T-cell (primary cell): ENCODE measurements at regions not wholly inside any gene's neighbourhood (a gene's known extent, or its start where the extent isn't known, plus 50 kb on each side); places are given as distances from the start of the nearest gene placed in this dataset.

Source experiments
- ATAC-seq, 4 experiments: fragments of 200-7000 bp in 3 of 4; fragments of 150-1000 bp in 1 of 4; cut with Tn5 transposase; replicated peaks in 1 of 4; 1 replicate in 3 of 4; 2 replicates in 1 of 4; pipeline ENCODE4 v1.10.0; 2021; ENCODE audit warnings: moderate library complexity in 3 of 4, mild to moderate bottlenecking in 2 of 4, moderate number of reproducible peaks in 1 of 4
- CTCF ChIA-PET, 2 donors: fragments of 300-600 bp; sonication (Branson Sonifier 250); formaldehyde crosslinking; loops; one replicate each; lab custom pipeline; 2022; ENCODE audit warnings: antibody characterized with exemption in 2 of 2; lab: Charles Lee
- POLR2A ChIA-PET, 2 donors: fragments of 300-600 bp; sonication (Branson Sonifier 250); formaldehyde crosslinking; loops; one replicate each; lab custom pipeline; 2022; ENCODE audit warnings: antibody characterized with exemption in 2 of 2; lab: Charles Lee
- DNase-seq, 35 experiments: peaks; one replicate each; pipeline versions ENCODE4 v3.0.0 to v3.0.0-alpha.2; 2013 to 2023
- H3K27ac ChIP-seq: one replicate; pipeline ENCODE4 v1.5.1; 2013; ENCODE audit warnings: low read length
- H3K27me3 ChIP-seq, 2 experiments: replicated peaks in 1 of 2; 1 replicate in 1 of 2; 2 replicates in 1 of 2; pipeline versions ENCODE4 v1.6.1 to v1.7.0; 2013; ENCODE audit warnings: low read length in 1 of 2, mixed read lengths in 1 of 2; ENCODE audit not compliant: control insufficient read depth in 2 of 2, insufficient read depth in 2 of 2; ENCODE audit errors: extremely low read depth in 1 of 2
- H3K36me3 ChIP-seq, 2 donors: 1 replicate in 1 of 2; 2 replicates in 1 of 2; pipeline versions ENCODE4 v1.6.1 to v1.7.0; 2013; ENCODE audit warnings: low read length in 1 of 2; ENCODE audit not compliant: control insufficient read depth in 2 of 2, insufficient read depth in 1 of 2; ENCODE audit errors: extremely low read depth in 1 of 2
- H3K4me1 ChIP-seq, 2 experiments: 1 replicate in 1 of 2; 2 replicates in 1 of 2; pipeline versions ENCODE4 v1.6.1 to v1.7.0; 2013; ENCODE audit warnings: low read length in 2 of 2, mixed read lengths in 1 of 2; ENCODE audit not compliant: insufficient read depth in 2 of 2, control insufficient read depth in 1 of 2; ENCODE audit errors: extremely low read depth in 1 of 2
- H3K4me3 ChIP-seq, 2 donors: 1 replicate in 1 of 2; 2 replicates in 1 of 2; pipeline versions ENCODE4 v1.5.1 to v1.7.0; 2013; ENCODE audit warnings: mild to moderate bottlenecking in 2 of 2, low read length in 1 of 2, moderate library complexity in 1 of 2; ENCODE audit not compliant: control insufficient read depth in 1 of 2; ENCODE audit errors: extremely low read depth in 1 of 2
- H3K9me3 ChIP-seq: 2 replicates; pipeline ENCODE4 v1.7.0; 2013
- H3K27ac Mint-ChIP-seq, 2 donors: one replicate each; pipeline ENCODE4 v1.8.0; 2020 to 2021; ENCODE audit warnings: mild to moderate bottlenecking in 2 of 2, mixed read lengths in 2 of 2
- H3K27me3 Mint-ChIP-seq, 2 donors: one replicate each; pipeline ENCODE4 v1.8.0; 2021 to 2022; ENCODE audit warnings: mixed read lengths in 2 of 2
- H3K36me3 Mint-ChIP-seq: one replicate; pipeline ENCODE4 v1.8.0; 2021; ENCODE audit warnings: mixed read lengths
- H3K4me1 Mint-ChIP-seq, 3 donors: one replicate each; pipeline ENCODE4 v1.8.0; 2020 to 2022; ENCODE audit warnings: mixed read lengths in 3 of 3, mild to moderate bottlenecking in 1 of 3
- H3K4me3 Mint-ChIP-seq, 3 donors: one replicate each; pipeline ENCODE4 v1.8.0; 2020 to 2022; ENCODE audit warnings: mild to moderate bottlenecking in 3 of 3, mixed read lengths in 3 of 3, moderate library complexity in 3 of 3
- H3K9me3 Mint-ChIP-seq, 3 donors: one replicate each; pipeline ENCODE4 v1.8.0; 2020 to 2022; ENCODE audit warnings: mixed read lengths in 3 of 3
- WGBS: methylation state at CpG from one replicate; pipeline ENCODE4 v1.1.5; 2013; ENCODE audit warnings: missing lambda C conversion rate; ENCODE audit not compliant: insufficient coverage; 5-methylcytosine and 5-hydroxymethylcytosine counted together

DNA sequence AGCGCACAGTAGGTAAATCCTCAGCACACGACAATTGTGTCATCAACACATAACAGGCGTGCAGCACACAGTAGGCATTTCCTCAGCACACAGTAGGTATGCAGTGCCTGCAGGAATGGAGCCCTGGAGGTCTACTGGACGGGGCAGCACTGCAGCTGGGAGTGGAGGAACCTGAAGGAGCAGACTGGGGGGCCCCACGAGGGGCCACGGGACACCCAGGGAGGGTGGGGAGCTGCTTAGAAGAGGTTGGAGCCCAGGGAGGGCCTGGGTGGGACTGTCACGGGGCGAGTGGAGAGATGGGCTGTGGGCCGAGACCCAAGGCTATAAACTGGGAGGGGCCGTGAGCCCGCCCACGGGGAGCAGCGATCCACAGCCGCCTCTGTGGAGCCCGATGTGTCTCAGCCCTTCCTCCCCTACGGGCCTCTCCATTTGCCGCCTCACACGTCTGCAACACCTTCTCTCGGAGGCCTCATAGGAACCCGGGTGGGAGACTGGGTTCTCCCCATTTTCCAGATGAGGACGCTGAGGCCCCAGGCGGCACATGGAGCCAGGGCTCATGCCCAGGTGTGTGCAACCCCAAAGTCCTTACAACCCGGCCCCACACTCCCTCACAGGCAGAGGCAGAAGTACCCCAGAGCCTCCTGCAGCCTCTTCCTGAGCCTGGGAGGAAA is 101.5 kb downstream of the MICALL2 start:
- no peak overlapping the region for H3K4me3 ChIP-seq
- DNase-seq (no peak), ATAC-seq (no peak)
- H3K27me3 Mint-ChIP-seq, result peaks cover 5 to 8% of the 10 kb centered on the region in 2 donors
- no peaks in the 10 kb centered on the region for H3K4me1 ChIP-seq
- H3K9me3 Mint-ChIP-seq, result no peaks in the 10 kb centered on the region
- WGBS, result 77% methylated on average over 21 of the region's 23 CpGs
- H3K9me3 ChIP-seq, result no peaks in the 10 kb centered on the region
- no peak overlapping the region for H3K27ac ChIP-seq
- POLR2A ChIA-PET, result no interaction called here
- no peaks in the 10 kb centered on the region for H3K4me1 Mint-ChIP-seq
- H3K27ac Mint-ChIP-seq, result no peak overlapping the region
- no peak overlapping the region for H3K4me3 Mint-ChIP-seq
- CTCF ChIA-PET, result no interaction called here
- H3K36me3 Mint-ChIP-seq, result no peaks in the 10 kb centered on the region
- H3K27me3 ChIP-seq, result peaks cover 0 to 32% of the 10 kb centered on the region in 2 experiments
- H3K36me3 ChIP-seq, result no peaks in the 10 kb centered on the region

DNA sequence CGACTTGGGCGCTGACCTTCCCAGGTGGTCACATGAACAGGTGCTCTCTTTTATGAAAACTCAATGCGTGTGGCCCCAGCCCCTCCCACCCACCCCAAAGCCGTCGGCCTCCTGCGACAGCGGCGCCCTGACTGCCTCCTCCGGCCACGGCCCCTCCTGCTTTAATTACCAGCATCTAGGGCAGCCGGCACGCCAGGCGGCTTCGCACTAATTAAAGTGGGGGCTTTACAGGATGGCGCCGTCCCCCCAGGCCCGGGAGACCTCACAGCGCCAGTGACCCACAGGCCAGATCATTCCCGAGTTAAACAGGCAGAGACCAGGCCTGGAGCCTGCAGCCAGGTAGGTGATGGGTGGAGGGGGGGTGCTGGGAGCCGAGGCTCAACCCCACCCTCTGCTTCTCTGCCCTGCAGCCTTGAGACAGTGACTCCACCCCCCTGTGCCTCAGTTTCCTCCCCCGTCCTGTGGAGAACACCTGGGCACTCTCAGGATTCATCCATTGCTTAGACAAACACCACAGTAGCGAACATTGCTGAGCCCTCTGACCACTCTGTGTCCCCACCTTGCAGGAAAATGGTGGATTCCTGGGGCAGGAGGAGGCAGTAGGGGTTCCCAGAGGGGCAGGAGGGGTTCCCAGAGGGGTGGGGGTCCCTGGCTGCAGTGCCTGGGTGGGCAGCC is 100.8 kb downstream of the MICALL2 start:
- no peak overlapping the region for H3K27ac Mint-ChIP-seq
- ATAC-seq, result no peak
- no peak overlapping the region for H3K27ac ChIP-seq
- H3K36me3 ChIP-seq, result no peaks in the 10 kb centered on the region
- H3K27me3 Mint-ChIP-seq, result peaks cover 5 to 8% of the 10 kb centered on the region in 2 donors
- H3K4me1 Mint-ChIP-seq, result no peaks in the 10 kb centered on the region
- no peaks in the 10 kb centered on the region for H3K4me1 ChIP-seq
- WGBS, result 74% methylated on average over 8 of the region's 22 CpGs
- ChIA-PET POLR2A (no interaction called here), CTCF (no interaction called here)
- no peaks in the 10 kb centered on the region for H3K9me3 ChIP-seq
- DNase-seq, result no peak
- no peaks in the 10 kb centered on the region for H3K9me3 Mint-ChIP-seq
- no peak overlapping the region for H3K4me3 ChIP-seq
- H3K36me3 Mint-ChIP-seq, result no peaks in the 10 kb centered on the region
- peaks cover 0 to 26% of the 10 kb centered on the region in 2 experiments for H3K27me3 ChIP-seq
- H3K4me3 Mint-ChIP-seq, result no peak overlapping the region

DNA sequence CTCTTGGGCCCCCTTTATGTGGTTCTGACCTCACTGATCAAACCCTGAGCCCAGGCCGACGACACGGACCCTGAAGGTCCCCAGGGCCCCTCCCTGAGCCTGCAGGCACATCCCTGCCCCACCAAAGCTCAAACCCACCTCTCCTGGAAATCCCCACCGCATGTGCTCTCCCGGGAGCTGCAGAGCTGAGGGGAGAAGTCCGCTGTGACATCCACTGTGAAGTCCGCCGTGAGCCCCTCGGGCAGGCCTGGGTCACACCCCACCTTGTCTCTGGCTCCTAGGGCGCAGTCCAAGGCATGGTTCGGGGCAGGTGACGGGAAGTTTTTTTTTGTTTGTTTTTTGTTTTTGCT is 100.2 kb downstream of the MICALL2 start:
- POLR2A ChIA-PET, result no interaction called here
- H3K4me3 Mint-ChIP-seq, result no peak overlapping the region
- DNase-seq (no peak), ATAC-seq (no peak)
- peaks cover 5 to 7% of the 10 kb centered on the region in 2 donors for H3K27me3 Mint-ChIP-seq
- H3K9me3 Mint-ChIP-seq, result no peaks in the 10 kb centered on the region
- H3K36me3 Mint-ChIP-seq, result no peaks in the 10 kb centered on the region
- 69% methylated on average over 7 of the region's 12 CpGs for WGBS
- Histone ChIP-seq H3K9me3 (no peaks in the 10 kb centered on the region), H3K4me1 (no peaks in the 10 kb centered on the region), H3K27me3 (peaks cover 0 to 24% of the 10 kb centered on the region in 2 experiments), H3K4me3 (no peak overlapping the region), H3K36me3 (no peaks in the 10 kb centered on the region), H3K27ac (no peak overlapping the region)
- H3K27ac Mint-ChIP-seq, result no peak overlapping the region
- H3K4me1 Mint-ChIP-seq, result no peaks in the 10 kb centered on the region
- CTCF ChIA-PET, result no interaction called here

DNA sequence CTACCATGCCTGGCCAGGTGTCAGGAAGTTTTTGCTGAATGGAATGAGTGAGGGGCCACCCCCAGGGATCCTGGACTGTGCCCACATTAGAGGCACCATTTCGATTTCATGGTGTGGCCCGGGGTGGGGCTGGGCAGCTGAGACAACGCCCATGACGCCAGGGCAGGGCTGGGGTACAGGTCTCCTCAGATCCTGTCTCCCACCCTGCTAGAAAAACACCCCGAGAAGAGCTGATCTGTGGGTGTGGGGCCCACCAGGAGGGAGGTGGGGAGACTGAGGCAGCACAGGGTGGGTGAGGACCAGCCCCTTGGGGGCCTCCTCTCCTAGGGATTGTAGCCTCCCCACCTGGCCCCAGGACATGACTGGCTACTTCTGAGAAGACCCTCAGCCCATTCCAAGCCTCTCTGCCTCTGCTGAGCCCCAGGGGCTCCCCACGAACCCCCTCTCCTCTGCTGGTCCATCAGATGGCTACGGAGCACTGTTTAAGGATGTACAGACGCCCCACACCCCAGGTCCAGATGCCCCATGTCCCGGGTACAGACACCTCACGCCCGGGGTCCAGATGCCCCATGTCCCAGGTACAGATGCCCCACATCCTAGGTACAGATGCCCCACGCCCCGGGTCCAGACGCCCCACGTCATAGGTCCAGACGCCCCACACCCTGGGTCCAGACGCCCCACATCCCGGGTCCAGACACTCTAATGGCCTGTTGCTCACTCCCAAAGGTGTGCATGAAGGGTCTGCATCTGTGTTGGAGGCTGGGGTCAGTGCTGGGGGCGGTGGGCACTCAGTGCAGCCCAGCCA is 99.4 kb downstream of the MICALL2 start:
- POLR2A ChIA-PET, result no interaction called here
- Histone ChIP-seq H3K4me1 (no peaks in the 10 kb centered on the region), H3K4me3 (no peak overlapping the region), H3K27me3 (peaks cover 0 to 23% of the 10 kb centered on the region in 2 experiments), H3K9me3 (no peaks in the 10 kb centered on the region), H3K36me3 (no peaks in the 10 kb centered on the region), H3K27ac (no peak overlapping the region)
- Mint-ChIP-seq H3K27ac (no peak overlapping the region), H3K9me3 (no peaks in the 10 kb centered on the region), H3K4me3 (no peak overlapping the region), H3K36me3 (no peaks in the 10 kb centered on the region), H3K4me1 (no peaks in the 10 kb centered on the region), H3K27me3 (peaks cover 5 to 6% of the 10 kb centered on the region in 2 donors)
- DNase-seq (no peak), ATAC-seq (no peak)
- 85% methylated on average over 13 of the region's 19 CpGs for WGBS
- CTCF ChIA-PET, result no interaction called here

DNA sequence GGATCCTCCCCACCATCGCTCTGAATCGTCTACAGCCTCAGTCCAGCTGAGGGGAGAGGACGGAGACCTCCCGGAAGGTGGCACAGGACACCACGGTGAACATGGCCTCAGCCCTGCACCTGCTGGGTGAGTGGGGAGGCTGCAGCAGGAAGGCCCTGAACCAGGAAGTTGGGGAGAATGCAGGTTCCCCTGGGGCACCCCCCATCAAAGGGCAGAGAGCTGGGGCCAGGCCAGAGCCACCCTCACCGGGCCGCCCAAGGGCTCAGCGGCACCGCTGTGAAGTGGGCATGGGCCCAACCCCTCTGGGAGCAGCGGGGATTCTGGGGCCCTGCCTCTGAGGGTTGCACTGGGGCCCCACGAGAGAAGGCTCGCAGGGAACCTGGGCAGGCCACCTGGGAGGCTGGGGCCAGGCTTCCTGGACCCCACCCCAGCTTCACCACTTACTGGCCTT is 98.7 kb downstream of the MICALL2 start:
- H3K4me1 ChIP-seq, result no peaks in the 10 kb centered on the region
- DNase-seq, result no peak

DNA sequence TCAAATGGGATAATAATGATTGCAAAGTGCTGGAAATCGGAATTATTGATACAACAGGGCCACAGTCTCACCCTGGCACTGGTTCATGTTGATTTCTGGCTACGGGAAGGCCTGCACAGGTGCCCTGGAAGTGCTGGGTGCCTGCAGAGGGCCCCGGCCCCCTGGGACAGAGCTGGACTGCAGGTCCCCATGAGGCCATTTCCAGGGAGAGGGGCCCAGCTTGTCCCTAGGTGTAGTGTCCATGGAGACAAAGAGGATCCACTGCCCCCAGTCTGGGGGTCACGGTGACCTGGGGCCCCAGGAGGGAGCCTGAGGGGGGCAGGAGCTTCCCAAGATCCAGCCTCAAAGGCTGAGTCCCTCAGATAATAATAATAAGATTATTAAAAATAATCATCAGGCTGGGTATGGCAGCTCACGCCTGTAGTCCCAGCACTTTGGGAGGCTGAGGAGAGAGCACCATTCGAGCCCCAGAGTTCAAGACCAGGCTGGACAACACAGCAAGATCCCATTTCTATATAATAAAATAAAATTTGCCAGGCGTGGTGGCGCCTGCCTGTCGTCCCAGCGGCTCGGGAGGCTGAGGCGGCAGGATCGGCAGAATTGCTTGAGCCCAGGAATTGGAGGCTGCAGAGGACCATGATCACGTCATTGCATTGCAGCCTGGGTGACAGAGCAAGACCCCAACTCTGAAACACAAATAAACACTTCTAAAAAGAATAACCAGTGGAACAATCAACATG is 98.1 kb downstream of the MICALL2 start:
- no peak overlapping the region for H3K27ac Mint-ChIP-seq
- peaks cover 11 to 12% of the 10 kb centered on the region in 2 donors for H3K27me3 Mint-ChIP-seq
- no peaks in the 10 kb centered on the region for H3K4me1 Mint-ChIP-seq
- CTCF ChIA-PET, result no interaction called here
- H3K36me3 ChIP-seq, result no peaks in the 10 kb centered on the region
- no peak for ATAC-seq
- no peak overlapping the region for H3K4me3 ChIP-seq
- DNase-seq, result no peak
- no peaks in the 10 kb centered on the region for H3K36me3 Mint-ChIP-seq
- WGBS, result 87% methylated on average over 10 of the region's 14 CpGs
- no peak overlapping the region for H3K27ac ChIP-seq
- H3K4me3 Mint-ChIP-seq, result no peak overlapping the region
- no peaks in the 10 kb centered on the region for H3K9me3 ChIP-seq
- POLR2A ChIA-PET, result no interaction called here
- H3K9me3 Mint-ChIP-seq, result peaks cover 0 to 7% (median 0%) of the 10 kb centered on the region in 3 donors
- no peaks in the 10 kb centered on the region for H3K4me1 ChIP-seq
- peaks cover 0 to 24% of the 10 kb centered on the region in 2 experiments for H3K27me3 ChIP-seq

More for the DNA sequence above, 98.7 kb downstream of the MICALL2 start:
- Mint-ChIP-seq H3K27me3 (peaks cover 8 to 9% of the 10 kb centered on the region in 2 donors), H3K36me3 (no peaks in the 10 kb centered on the region), H3K27ac (no peak overlapping the region), H3K4me3 (no peak overlapping the region), H3K9me3 (peaks cover 0 to under 1% (median 0%) of the 10 kb centered on the region in 3 donors), H3K4me1 (no peaks in the 10 kb centered on the region)
- ATAC-seq, result no peak
- H3K27ac ChIP-seq, result no peak overlapping the region
- H3K36me3 ChIP-seq, result no peaks in the 10 kb centered on the region
- POLR2A ChIA-PET, result no interaction called here
- 100% methylated on average over 5 of the region's 12 CpGs for WGBS
- H3K27me3 ChIP-seq, result peaks cover 0 to 23% of the 10 kb centered on the region in 2 experiments
- CTCF ChIA-PET, result no interaction called here
- H3K9me3 ChIP-seq, result no peaks in the 10 kb centered on the region
- H3K4me3 ChIP-seq, result no peak overlapping the region
